ENCODE measurements at regions not wholly inside any gene's neighbourhood (a gene's known extent, or its start where the extent isn't known, plus 50 kb on each side); places are given as distances from the start of the nearest gene placed in this dataset.

GRCh38 chr5:1642621-1643061, 118.9 kb upstream of the LPCAT1 start:
- no CpG with 5 or more reads among the region's 11 CpGs for WGBS (ENCODE audit: low lambda C conversion rate)
- Histone ChIP-seq H4K20me1 (ENCODE audit: insufficient read depth) (no peaks in the 10 kb centered on the region), H3K27ac (ENCODE audit: low read depth in 2 of 2, low read length in 1 of 2) (no peak overlapping the region), H3K27me3 (ENCODE audit: insufficient read depth) (peaks cover 13% of the 10 kb centered on the region), H3K4me2 (no peak overlapping the region), H3K9me3 (no peaks in the 10 kb centered on the region), H3K79me2 (ENCODE audit: insufficient read depth) (no peaks in the 10 kb centered on the region), H3K4me1 (ENCODE audit: control insufficient read depth in 1 of 2, insufficient read depth in 2 of 2, low read depth in 1 of 2, low read length in 1 of 2) (peaks cover 0 to 4% of the 10 kb centered on the region in 2 experiments; a peak in 1 of 4 replicates), H3K9me2 (no peaks in the 10 kb centered on the region), H3K9ac (no peak overlapping the region), H3F3A (replicated peaks; ENCODE audit: insufficient read depth) (no peaks in the 10 kb centered on the region), H2AFZ (ENCODE audit: low read depth) (no peak overlapping the region), H3K4me3 (ENCODE audit: low read depth in 2 of 2, low read length in 1 of 2) (no peak overlapping the region), H3K36me3 (replicated peaks in 1 of 2; ENCODE audit: control insufficient read depth in 1 of 2, insufficient read depth in 2 of 2, low read length in 1 of 2) (no peaks in the 10 kb centered on the region)
- no peak for DNase-seq
- ChIA-PET POLR2A (interaction anchor here (1.1 kb wide), 1 partner anchor 48 kb away, joined by 4 read pairs; no protein-coding TSS in a partner anchor), CTCF (interaction anchor here (0.7 to 3.6 kb wide), 12 partner anchors 11 to 719 kb away, joined by 3 to 38 read pairs (median 4); no protein-coding TSS in a partner anchor)
- TF ChIP-seq, protein P1, sequence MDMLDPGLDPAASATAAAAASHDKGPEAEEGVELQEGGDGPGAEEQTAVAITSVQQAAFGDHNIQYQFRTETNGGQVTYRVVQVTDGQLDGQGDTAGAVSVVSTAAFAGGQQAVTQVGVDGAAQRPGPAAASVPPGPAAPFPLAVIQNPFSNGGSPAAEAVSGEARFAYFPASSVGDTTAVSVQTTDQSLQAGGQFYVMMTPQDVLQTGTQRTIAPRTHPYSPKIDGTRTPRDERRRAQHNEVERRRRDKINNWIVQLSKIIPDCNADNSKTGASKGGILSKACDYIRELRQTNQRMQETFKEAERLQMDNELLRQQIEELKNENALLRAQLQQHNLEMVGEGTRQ (IDR thresholded peaks at IDR 0.05; ENCODE audit: borderline replicate concordance, low read depth, low read length), result no peak
- TF ChIP-seq FOXM1 (IDR thresholded peaks at IDR 0.05; ENCODE audit: low read depth), result no peak
- no peak for TF ChIP-seq MAX (IDR thresholded peaks at IDR 0.05; ENCODE audit: low read depth)
- TF ChIP-seq ELF1 (IDR thresholded peaks at IDR 0.05), result no peak
- TF ChIP-seq, protein P2, sequence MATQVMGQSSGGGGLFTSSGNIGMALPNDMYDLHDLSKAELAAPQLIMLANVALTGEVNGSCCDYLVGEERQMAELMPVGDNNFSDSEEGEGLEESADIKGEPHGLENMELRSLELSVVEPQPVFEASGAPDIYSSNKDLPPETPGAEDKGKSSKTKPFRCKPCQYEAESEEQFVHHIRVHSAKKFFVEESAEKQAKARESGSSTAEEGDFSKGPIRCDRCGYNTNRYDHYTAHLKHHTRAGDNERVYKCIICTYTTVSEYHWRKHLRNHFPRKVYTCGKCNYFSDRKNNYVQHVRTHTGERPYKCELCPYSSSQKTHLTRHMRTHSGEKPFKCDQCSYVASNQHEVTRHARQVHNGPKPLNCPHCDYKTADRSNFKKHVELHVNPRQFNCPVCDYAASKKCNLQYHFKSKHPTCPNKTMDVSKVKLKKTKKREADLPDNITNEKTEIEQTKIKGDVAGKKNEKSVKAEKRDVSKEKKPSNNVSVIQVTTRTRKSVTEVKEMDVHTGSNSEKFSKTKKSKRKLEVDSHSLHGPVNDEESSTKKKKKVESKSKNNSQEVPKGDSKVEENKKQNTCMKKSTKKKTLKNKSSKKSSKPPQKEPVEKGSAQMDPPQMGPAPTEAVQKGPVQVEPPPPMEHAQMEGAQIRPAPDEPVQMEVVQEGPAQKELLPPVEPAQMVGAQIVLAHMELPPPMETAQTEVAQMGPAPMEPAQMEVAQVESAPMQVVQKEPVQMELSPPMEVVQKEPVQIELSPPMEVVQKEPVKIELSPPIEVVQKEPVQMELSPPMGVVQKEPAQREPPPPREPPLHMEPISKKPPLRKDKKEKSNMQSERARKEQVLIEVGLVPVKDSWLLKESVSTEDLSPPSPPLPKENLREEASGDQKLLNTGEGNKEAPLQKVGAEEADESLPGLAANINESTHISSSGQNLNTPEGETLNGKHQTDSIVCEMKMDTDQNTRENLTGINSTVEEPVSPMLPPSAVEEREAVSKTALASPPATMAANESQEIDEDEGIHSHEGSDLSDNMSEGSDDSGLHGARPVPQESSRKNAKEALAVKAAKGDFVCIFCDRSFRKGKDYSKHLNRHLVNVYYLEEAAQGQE (IDR thresholded peaks at IDR 0.05; ENCODE audit: low read depth, low read length), result no peak

DNA sequence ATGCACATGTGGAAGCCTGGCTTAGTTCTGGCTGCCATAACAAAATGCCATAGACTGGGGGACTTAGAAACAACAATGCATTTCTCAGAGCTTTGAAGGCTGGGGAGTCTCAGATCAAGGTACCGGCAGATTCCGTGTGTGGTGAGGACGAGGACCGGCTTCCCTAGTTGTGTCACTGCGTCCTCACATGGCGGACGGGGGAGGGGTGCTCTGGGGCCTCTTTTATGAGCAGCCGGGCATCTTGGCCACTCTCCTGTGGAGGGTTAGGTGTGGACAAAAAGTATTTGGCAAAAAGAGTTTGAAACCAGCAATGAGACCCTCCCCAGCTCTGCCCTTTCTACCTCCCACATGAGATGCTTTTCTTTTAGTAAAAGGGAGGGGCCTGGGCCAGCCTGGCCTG, 118.5 kb upstream of the LPCAT1 start:
- ChIA-PET CTCF (interaction anchor here (0.7 to 3.6 kb wide), 10 partner anchors 12 to 718 kb away, joined by 3 to 38 read pairs (median 4); no protein-coding TSS in a partner anchor), POLR2A (interaction anchor here (1.1 kb wide), 1 partner anchor 48 kb away, joined by 4 read pairs; no protein-coding TSS in a partner anchor)
- Histone ChIP-seq H3K9me3 (no peaks in the 10 kb centered on the region), H3K4me3 (ENCODE audit: low read depth in 2 of 2, low read length in 1 of 2) (no peak overlapping the region), H4K20me1 (ENCODE audit: insufficient read depth) (no peaks in the 10 kb centered on the region), H3F3A (replicated peaks; ENCODE audit: insufficient read depth) (no peaks in the 10 kb centered on the region), H3K36me3 (replicated peaks in 1 of 2; ENCODE audit: control insufficient read depth in 1 of 2, insufficient read depth in 2 of 2, low read length in 1 of 2) (no peaks in the 10 kb centered on the region), H2AFZ (ENCODE audit: low read depth) (no peak overlapping the region), H3K27me3 (ENCODE audit: insufficient read depth) (peaks cover 13% of the 10 kb centered on the region), H3K79me2 (ENCODE audit: insufficient read depth) (no peaks in the 10 kb centered on the region), H3K9ac (no peak overlapping the region), H3K27ac (ENCODE audit: low read depth in 2 of 2, low read length in 1 of 2) (no peak overlapping the region), H3K9me2 (no peaks in the 10 kb centered on the region), H3K4me2 (no peak overlapping the region), H3K4me1 (ENCODE audit: control insufficient read depth in 1 of 2, insufficient read depth in 2 of 2, low read depth in 1 of 2, low read length in 1 of 2) (peaks cover 0 to 4% of the 10 kb centered on the region in 2 experiments; a peak in 1 of 4 replicates)
- 65% methylated on average over 4 of the region's 8 CpGs for WGBS (ENCODE audit: low lambda C conversion rate)
- DNase-seq, result no peak
- TF ChIP-seq, protein P1 (IDR thresholded peaks at IDR 0.05; ENCODE audit: borderline replicate concordance, low read depth, low read length), result no peak
- no peak for TF ChIP-seq FOXM1 (IDR thresholded peaks at IDR 0.05; ENCODE audit: low read depth)
- no peak for TF ChIP-seq POLR2AphosphoS5 (IDR thresholded peaks at IDR 0.05; ENCODE audit: low read depth, low read length)
- TF ChIP-seq ELF1 (IDR thresholded peaks at IDR 0.05), result no peak
- TF ChIP-seq MXI1 (IDR thresholded peaks at IDR 0.05; ENCODE audit: low read depth, low read length), result no peak
- no peak for TF ChIP-seq RAD21 (IDR thresholded peaks at IDR 0.05; ENCODE audit: low read length)
- no peak for TF ChIP-seq NFIC (IDR thresholded peaks at IDR 0.05; ENCODE audit: borderline replicate concordance)
- no peak for TF ChIP-seq RFX5 (IDR thresholded peaks at IDR 0.05; ENCODE audit: low read length)
- no peak for TF ChIP-seq RCOR1 (IDR thresholded peaks at IDR 0.05; ENCODE audit: low read length)
- no peak for TF ChIP-seq JUND (IDR thresholded peaks at IDR 0.05)
- no peak for TF ChIP-seq CHD2 (IDR thresholded peaks at IDR 0.05; ENCODE audit: low read length, partially characterized antibody)
- no peak for TF ChIP-seq EP300 (IDR thresholded peaks at IDR 0.05; ENCODE audit: borderline replicate concordance in 1 of 2, low read depth in 1 of 2, low read length in 1 of 2)
- TF ChIP-seq TAF1 (IDR thresholded peaks at IDR 0.05; ENCODE audit: borderline replicate concordance, low read depth, low read length), result no peak
- TF ChIP-seq, protein P3, sequence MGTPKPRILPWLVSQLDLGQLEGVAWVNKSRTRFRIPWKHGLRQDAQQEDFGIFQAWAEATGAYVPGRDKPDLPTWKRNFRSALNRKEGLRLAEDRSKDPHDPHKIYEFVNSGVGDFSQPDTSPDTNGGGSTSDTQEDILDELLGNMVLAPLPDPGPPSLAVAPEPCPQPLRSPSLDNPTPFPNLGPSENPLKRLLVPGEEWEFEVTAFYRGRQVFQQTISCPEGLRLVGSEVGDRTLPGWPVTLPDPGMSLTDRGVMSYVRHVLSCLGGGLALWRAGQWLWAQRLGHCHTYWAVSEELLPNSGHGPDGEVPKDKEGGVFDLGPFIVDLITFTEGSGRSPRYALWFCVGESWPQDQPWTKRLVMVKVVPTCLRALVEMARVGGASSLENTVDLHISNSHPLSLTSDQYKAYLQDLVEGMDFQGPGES (IDR thresholded peaks at IDR 0.05; ENCODE audit: low read depth, low read length), result no peak
- TF ChIP-seq EZH2phosphoT487 (IDR thresholded peaks at IDR 0.05; ENCODE audit: borderline replicate concordance, low read depth), result no peak
- no peak for TF ChIP-seq YY1 (IDR thresholded peaks at IDR 0.05; ENCODE audit: low read depth)
- TF ChIP-seq GATA2 (CRISPR knock-in tag; IDR thresholded peaks at IDR 0.05), result no peak
